Thymus (tissue), 11 donors: ENCODE measurements at regions not wholly inside any gene's neighbourhood (a gene's known extent, or its start where the extent isn't known, plus 50 kb on each side); places are given as distances from the start of the nearest gene placed in this dataset.

Experiments used
- DNase-seq, 9 donors: peaks; one replicate each; pipeline ENCODE4 v3.0.0-alpha.2; 2013; ENCODE audit warnings: low spot score in 9 of 9, low read depth in 6 of 9, missing footprints in 1 of 9
- H3K27ac ChIP-seq, 2 donors: one replicate each; pipeline ENCODE4 v1.5.1; 2013; ENCODE audit warnings: control low read depth in 1 of 2, low read depth in 1 of 2, low read length in 1 of 2, mild to moderate bottlenecking in 1 of 2, moderate library complexity in 1 of 2
- H3K27me3 ChIP-seq, 2 donors: one replicate each; pipeline ENCODE4 v1.5.1; 2013; ENCODE audit warnings: low read length in 1 of 2; ENCODE audit not compliant: control insufficient read depth in 2 of 2, insufficient read depth in 1 of 2
- H3K36me3 ChIP-seq, 2 donors: one replicate each; pipeline ENCODE4 v1.5.1; 2013; ENCODE audit warnings: low read length in 1 of 2, mild to moderate bottlenecking in 1 of 2, moderate library complexity in 1 of 2; ENCODE audit not compliant: control insufficient read depth in 2 of 2, insufficient read depth in 2 of 2
- H3K4me1 ChIP-seq, 2 donors: one replicate each; pipeline ENCODE4 v1.5.1; 2013; ENCODE audit warnings: low read length in 2 of 2; ENCODE audit not compliant: control insufficient read depth in 2 of 2, insufficient read depth in 2 of 2
- H3K4me3 ChIP-seq, 2 donors: one replicate each; pipeline ENCODE4 v1.5.1; 2013; ENCODE audit warnings: low read length in 2 of 2, control low read depth in 1 of 2, mild to moderate bottlenecking in 1 of 2
- H3K9me3 ChIP-seq, 2 donors: one replicate each; pipeline ENCODE4 v1.5.1; 2013; ENCODE audit warnings: low read length in 1 of 2, mild to moderate bottlenecking in 1 of 2; ENCODE audit not compliant: control insufficient read depth in 2 of 2, insufficient read depth in 1 of 2
- WGBS: extraction: QIAGEN DNeasy Blood & Tissue Kit; methylation state at CpG from one replicate; pipeline ENCODE4 v1.1.7; 2013; 5-methylcytosine and 5-hydroxymethylcytosine counted together
- donor health status: healthy.

DNA sequence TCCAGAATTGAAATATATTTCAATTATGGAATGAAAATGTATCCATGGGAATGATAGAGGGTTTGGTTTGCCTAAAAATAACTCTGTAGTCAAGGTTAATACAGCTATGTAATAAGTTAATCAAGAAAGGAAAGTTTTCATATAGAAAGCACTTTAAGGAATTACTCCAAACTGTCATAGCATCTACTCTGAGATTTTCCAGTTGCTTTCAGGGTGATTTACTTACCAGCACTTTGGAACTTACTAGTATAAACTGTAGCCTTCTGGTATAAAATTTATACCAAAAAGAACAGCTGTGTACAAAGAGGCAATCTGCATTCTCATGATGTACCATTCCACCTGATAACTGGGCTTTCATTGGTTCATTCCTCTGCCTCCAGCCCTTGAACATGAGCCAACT lies 87.1 kb downstream of the ARF6 start:
- no peaks in the 10 kb centered on the region for H3K36me3 ChIP-seq
- H3K4me1 ChIP-seq: peaks cover 3 to 17% of the 10 kb centered on the region in 2 donors
- H3K27ac ChIP-seq: no peak overlapping the region
- peaks cover 0 to 4% of the 10 kb centered on the region in 2 donors for H3K9me3 ChIP-seq
- no peak for DNase-seq
- no peaks in the 10 kb centered on the region for H3K27me3 ChIP-seq
- no peak overlapping the region for H3K4me3 ChIP-seq

DNA sequence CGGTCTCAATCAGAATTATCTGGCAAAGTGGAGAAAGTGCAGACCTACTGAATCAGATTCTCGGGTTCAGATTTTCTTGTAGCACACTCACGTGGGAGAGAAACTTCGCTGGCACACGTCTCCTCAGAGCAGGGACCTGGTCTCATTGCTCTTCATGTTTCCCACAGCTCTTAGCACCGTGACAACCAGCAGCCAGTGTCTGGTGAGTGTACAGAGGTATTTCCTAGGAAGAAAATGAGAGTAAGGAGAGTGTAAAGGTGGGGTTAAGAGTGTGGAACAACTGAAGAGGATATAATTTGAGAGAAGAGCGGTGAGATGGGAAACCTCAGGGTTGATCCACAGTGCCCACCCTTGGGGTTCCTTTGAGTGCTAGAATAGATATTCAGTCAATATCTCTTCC lies 89.2 kb downstream of the ARF6 start:
- no peak overlapping the region for H3K27ac ChIP-seq
- peaks cover 3 to 9% of the 10 kb centered on the region in 2 donors for H3K4me1 ChIP-seq
- no peaks in the 10 kb centered on the region for H3K27me3 ChIP-seq
- no peaks in the 10 kb centered on the region for H3K36me3 ChIP-seq
- WGBS: 90% methylated on average over 7 of the region's 7 CpGs
- DNase-seq: no peak
- peaks cover 0 to 4% of the 10 kb centered on the region in 2 donors for H3K9me3 ChIP-seq
- no peak overlapping the region for H3K4me3 ChIP-seq

DNA sequence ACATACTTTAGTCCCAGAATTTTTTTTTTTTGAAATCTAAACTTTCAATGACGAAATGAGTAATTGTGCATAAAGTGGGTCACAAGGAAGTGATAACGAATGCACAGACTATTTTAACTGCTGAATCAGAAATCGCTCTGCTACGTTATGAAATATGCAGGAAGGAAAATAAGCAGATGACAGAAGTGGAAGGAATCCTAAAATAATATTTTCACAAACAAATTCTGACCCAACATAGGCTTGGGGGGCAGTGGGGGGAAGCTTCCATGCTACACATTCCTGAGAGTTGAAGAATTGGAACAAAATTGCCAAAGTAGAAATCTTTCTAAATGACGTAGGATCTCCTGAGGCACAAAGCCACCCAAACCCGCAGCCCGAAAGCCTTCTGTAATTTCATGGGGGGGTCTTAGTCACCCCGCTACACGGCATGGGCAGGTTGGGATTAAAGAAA lies 89.6 kb downstream of the ARF6 start:
- 87% methylated on average over 9 of the region's 9 CpGs for WGBS
- no peak overlapping the region for H3K4me3 ChIP-seq
- peaks cover 0 to 4% of the 10 kb centered on the region in 2 donors for H3K9me3 ChIP-seq
- DNase-seq: no peak
- H3K27me3 ChIP-seq: no peaks in the 10 kb centered on the region
- H3K4me1 ChIP-seq: peaks cover under 1 to 4% of the 10 kb centered on the region in 2 donors
- H3K27ac ChIP-seq: peak overlapping the region in 1 of 2 donors; percentile 25
- no peaks in the 10 kb centered on the region for H3K36me3 ChIP-seq

- peaks cover 0 to 4% of the 10 kb centered on the region in 2 donors for H3K9me3 ChIP-seq
- DNase-seq: no peak
- 92% methylated on average over 2 of the region's 2 CpGs for WGBS
These were observed 91.5 kb downstream of the ARF6 start for GRCh38 chr14:49984424-49984823.

GRCh38 chr14:49986343-49987014 lies 93.6 kb downstream of the ARF6 start:
- Histone ChIP-seq H3K27me3 (no peaks in the 10 kb centered on the region), H3K27ac (no peak overlapping the region), H3K4me3 (no peak overlapping the region), H3K4me1 (no peaks in the 10 kb centered on the region), H3K36me3 (no peaks in the 10 kb centered on the region), H3K9me3 (peaks cover 0 to 4% of the 10 kb centered on the region in 2 donors)
- DNase-seq: no peak
- WGBS: 96% methylated on average over 6 of the region's 6 CpGs

More at GRCh38 chr14:49984424-49984823, 91.5 kb downstream of the ARF6 start:
- no peaks in the 10 kb centered on the region for H3K4me1 ChIP-seq
- H3K36me3 ChIP-seq: no peaks in the 10 kb centered on the region
- no peak overlapping the region for H3K4me3 ChIP-seq
- no peaks in the 10 kb centered on the region for H3K27me3 ChIP-seq
- H3K27ac ChIP-seq: no peak overlapping the region

DNA sequence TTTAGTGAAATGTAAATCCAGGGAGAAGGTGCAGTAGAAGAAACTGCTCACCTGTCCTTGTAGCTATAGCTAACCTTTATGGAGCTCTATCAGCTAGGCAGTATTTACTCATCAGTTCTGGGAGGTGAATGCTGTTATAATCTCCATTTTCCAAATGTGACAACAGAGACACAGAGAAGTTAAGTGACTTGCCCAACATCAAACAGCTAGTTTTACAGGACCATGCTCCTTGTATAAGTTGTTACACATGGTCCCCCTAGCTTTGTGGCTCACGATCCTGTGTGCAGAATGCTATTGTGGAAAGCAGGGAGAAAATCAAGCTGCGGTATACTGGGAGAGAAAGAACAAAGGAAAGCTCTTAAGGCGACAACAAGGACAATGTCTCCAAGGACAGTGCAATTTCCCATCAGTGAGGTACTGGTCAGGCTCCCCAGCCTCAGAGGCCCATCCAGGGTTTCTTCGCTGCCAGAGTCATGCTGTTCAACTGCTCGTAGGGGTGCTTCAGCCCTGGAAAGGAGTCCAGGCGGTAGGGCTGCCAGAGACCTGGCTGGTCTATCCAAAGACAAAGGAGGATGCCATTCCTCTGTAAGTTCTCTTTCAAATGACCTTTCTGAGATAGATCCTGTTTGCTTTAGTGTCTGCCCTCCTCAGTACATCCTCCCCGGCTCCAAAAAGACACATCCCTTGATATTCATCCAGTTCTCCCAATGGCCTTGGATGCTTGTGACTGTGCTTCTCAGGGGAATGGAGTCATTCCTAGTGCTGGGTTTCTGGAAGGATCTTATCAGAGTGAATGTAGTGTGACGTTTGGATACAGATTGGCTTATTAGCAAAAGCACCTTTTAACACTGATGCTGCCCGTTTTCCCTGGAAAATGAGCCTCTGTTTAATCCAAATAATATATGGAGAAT lies 95.5 kb downstream of the ARF6 start:
- no peak overlapping the region for H3K27ac ChIP-seq
- 99% methylated on average over 9 of the region's 9 CpGs for WGBS
- H3K4me1 ChIP-seq: no peaks in the 10 kb centered on the region
- no peaks in the 10 kb centered on the region for H3K27me3 ChIP-seq
- no peak overlapping the region for H3K4me3 ChIP-seq
- H3K9me3 ChIP-seq: no peaks in the 10 kb centered on the region
- no peak for DNase-seq
- H3K36me3 ChIP-seq: no peaks in the 10 kb centered on the region

- WGBS: 97% methylated on average over 2 of the region's 2 CpGs
- Histone ChIP-seq H3K36me3 (no peaks in the 10 kb centered on the region), H3K27ac (no peak overlapping the region), H3K9me3 (no peaks in the 10 kb centered on the region), H3K4me1 (no peaks in the 10 kb centered on the region), H3K4me3 (no peak overlapping the region), H3K27me3 (no peaks in the 10 kb centered on the region)
- DNase-seq: no peak
These were observed 97.1 kb downstream of the ARF6 start for GRCh38 chr14:49989966-49990365.

DNA sequence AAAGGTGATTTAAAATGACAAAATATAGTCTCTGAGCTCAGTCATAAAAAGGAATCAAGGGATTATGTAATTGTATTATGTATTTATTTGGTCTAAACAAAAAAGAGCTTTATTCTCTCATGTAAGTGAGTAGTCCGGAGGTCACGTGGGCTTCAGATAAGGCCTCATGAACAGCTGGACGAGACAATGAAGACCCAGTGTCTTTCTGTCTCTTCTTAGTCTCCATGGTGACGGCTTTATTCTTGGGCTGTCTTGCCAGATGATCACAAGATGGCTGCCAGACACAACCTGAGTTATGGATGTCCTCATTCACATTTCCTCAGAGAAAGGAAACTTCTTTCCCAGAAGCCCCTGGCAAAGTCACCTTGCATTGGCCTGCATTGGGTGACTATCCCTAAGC lies 98.6 kb downstream of the ARF6 start:
- no peaks in the 10 kb centered on the region for H3K36me3 ChIP-seq
- DNase-seq: no peak
- H3K4me1 ChIP-seq: no peaks in the 10 kb centered on the region
- no peak overlapping the region for H3K27ac ChIP-seq
- H3K9me3 ChIP-seq: no peaks in the 10 kb centered on the region
- H3K4me3 ChIP-seq: no peak overlapping the region
- WGBS: over 99% methylated on average over 4 of the region's 4 CpGs
- no peaks in the 10 kb centered on the region for H3K27me3 ChIP-seq

GRCh38 chr14:49992036-49992435 lies 99.2 kb downstream of the ARF6 start:
- Histone ChIP-seq H3K36me3 (no peaks in the 10 kb centered on the region), H3K9me3 (no peaks in the 10 kb centered on the region), H3K4me1 (no peaks in the 10 kb centered on the region), H3K4me3 (no peak overlapping the region), H3K27ac (no peak overlapping the region), H3K27me3 (no peaks in the 10 kb centered on the region)
- WGBS: 97% methylated on average over 7 of the region's 7 CpGs
- DNase-seq: no peak
